Hypothalamus (tissue), 51 donors: ENCODE measurements at regions not wholly inside any gene's neighbourhood (a gene's known extent, or its start where the extent isn't known, plus 50 kb on each side); places are given as distances from the start of the nearest gene placed in this dataset.

Experiments used
- DNase-seq, 51 donors: peaks; one replicate each; lab custom pipeline; 2025; lab: John Stamatoyannopoulos, UW

DNA sequence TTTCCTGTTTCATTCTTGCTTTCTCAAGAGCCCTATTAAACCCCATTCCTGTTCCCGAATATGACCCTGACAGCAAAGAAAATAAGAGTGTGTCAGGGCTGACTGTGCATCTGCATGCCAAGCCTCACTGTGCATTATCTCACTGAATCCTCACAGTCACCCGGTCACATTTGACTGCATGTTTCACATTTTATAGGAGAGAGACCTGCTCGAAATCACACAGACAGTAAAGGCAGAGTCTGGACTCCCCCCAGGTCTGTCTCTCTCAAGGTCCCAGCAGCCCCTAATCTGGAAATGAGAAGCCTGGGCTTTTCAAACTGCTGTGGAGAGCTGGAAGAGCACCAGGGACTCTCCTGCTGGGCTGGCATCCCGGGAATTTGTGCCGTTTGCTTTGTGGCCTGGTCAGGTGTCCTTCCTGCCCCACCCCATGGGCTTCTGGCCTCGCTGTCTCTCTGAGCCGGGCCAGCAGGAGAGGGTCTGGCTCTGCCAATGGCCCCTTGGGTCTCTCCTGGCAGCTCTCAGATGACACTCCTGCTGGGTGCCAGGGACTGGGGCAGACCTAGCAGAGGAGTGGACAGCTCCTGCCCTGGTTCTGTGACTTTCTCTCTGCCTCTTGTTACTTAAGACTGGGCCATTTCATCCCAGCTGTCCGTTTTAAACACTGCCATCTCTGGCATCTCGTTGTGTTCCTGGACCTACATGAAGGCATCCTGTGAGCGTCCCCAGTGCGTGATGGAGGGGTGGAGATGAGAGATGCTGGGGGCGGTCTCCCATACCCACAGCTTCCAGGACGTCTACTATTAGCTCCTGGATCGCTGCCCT is 173.6 kb downstream of the ARHGAP12 start:
- DNase-seq: peak in 3 of 51 donors; percentile 22 to 24 (median 24)

DNA sequence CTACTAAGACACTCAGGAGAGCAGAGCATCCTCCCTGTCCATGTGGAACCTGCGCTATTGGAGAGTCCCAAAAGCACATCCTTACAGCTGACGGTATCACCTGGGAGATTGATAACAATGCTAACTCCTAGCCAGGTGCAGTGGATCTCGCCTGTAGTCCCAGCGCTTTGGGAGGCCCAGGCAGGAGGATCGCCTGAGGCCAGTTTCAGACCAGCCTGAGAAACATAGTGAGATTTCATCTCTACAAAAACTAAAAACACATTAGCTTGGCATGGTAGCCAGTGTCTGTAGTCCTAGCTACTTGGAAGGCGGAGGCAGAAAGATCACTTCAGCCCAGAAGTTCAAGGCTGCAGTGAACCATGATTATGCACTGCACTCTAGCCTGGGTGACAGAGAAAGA is 174.9 kb downstream of the ARHGAP12 start:
- no peak for DNase-seq

DNA sequence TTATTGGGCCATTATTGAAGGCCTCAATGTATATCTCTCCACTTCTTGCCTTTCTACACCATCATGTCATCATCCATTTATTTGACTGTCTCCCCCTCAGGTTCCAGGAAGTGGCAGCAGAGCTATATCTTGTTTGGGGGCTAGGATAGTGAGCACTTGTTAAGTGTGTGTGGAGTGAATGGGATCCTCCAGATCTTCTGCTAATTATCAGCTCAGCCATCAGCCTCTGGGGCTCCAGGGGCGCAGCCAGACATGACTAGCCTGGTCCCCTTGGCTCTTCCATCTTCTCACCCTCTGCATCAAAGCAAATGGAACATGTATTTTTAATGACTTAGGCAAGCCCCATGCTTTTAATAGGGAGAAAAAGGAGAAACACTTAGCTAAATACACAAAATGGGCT is 176.5 kb downstream of the ARHGAP12 start:
- no peak for DNase-seq

DNA sequence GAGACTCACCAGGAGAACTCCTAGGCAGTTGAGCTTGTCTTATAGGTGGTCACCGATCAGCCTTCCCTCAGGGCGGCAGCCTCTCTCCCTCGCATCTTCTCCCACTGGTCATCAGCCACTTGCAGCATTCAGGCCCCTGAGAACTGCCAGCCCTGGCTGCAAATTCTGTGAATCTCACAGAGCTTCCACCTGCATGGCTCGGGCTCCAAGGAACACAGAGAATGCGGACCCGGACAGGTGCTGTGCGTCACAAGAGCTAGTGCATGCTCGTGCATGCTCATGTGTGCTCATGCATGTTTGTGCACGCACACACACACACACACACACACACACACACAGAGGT is 176.9 kb downstream of the ARHGAP12 start:
- DNase-seq: peak in 1 of 51 donors; percentile 41

DNA sequence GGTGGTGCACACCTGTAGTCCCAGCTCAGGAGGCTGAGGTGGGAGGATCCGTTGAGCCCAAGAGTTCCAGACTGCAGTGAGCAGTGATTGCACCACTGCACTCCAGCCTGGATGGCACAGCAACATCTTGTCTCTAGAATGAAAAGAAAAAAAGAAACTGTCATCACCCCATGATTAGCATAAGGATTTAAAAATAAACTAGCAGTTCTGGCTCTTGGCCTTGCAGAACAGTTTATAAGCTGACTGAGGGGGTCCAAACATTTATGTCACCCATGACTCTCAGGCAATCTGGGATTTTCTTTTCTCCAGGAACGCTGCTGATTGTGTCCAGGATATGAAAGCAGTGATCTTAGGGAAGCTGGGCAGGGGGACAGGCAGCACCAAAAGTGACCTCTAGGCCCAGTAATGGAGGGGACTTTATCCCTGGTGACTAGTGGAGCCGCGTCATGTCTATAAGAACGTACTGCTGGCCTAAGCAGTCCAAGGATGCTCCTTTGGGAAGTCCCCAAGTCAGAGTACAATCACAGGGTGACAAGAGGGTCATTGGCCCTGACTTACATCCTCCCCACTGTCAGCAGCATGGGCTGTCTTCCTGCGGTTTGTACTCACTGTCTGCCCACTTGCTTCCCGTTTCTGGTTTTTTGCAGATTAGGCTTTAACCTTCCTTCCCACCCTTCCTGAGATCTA is 177.4 kb downstream of the ARHGAP12 start:
- peak in 8 of 51 donors; percentile 12 to 43 (median 16) for DNase-seq

DNA sequence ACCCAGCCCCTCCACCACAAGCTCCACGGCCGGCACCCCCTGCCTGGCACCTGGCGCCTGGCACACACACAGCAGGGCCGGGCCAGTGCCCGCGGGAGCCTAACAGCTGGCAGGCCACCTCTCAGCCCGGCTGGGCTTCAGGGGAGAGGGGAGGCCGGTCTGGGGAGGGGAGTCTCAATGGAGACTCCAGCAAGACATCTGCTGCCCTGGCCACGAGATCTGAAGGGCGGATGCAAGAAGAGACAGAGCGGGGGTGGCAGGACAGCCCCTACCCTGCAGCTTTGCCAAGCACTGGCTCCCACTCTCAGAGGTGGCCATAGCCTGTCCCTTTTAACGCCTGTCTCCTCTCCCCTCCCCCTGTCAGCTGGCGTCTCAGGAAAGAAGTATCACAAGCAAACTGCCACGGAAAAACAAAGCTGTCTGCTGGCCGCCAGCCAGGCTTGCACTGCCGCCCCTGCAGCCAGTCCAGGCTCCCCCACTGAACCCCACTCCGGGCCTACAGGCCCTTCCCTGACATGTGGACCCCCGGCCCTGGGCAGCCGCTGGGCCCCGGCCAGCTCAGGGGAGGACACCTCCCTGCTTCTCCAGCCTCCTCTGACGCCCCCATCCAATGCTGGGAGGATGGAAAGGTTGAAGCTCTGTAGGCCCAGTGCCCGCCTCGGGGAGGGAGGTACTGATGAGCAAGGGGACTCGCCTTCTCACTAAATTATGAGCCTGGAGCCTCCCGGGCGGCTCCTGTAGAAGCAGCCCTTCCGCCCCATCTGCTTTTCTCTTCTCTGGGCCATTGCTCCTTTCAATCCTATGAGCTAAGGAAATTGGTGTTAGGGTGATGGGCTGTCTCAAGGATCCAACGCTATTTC is 178.4 kb downstream of the ARHGAP12 start:
- DNase-seq: peak in 37 of 51 donors; percentile 21 to 83 (median 54)

DNA sequence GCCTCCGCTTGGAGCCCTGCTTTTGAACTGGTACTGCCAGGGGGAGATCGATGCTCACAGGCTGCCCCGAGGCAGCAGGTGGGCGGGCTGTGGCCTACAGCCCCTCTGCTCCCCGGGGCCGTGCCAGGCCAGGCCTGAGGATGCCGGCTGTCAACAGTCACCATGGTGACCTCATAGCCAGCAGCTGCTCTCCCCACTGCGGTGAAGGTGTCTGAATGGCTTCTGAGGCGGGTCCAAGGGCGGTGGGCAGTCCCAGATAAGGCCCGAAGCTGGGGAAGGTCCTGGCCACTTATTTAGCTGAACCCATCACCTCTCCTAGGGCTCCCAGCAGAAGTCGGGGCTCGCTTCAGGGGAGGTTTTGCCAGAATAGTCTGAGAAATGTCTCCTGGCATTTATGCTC is 179.3 kb downstream of the ARHGAP12 start:
- peak in 11 of 51 donors; percentile 8 to 27 (median 17) for DNase-seq

DNA sequence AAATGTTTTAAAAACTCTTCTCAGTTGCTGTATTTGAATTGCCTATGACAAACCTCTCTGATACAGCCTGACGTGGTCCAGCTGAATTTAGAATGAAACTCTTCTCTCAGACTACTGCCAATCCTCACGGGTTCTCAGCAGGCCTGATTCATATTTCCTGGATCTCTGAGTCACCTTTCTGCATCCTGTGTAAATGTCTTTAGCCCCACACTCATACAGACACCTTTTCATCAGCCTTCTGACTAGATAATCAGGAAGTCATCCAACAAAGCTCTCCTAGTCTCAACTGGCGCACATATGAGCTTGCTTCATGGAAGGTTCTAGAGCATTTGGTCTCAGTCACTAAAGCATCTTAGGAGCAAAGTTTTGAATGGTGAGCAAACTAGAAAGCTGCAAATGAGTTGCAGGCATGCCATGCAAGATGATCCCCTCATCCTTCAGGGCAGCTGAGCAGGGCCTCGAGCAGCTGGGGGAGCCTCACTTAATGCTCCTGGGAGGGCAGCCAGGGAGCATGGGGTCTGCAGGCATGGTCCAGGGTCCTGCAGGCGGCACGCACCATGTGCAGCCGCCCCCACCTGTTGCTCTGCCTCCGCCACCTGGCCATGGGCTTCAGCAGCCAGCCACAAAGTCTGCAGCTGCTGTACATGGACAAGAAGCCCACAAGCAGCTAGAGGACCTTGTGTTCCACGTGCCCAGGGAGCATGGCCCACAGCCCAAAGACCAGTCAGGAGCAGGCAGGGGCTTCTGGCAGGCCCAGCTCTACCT is 182.8 kb downstream of the ARHGAP12 start:
- no peak for DNase-seq

DNA sequence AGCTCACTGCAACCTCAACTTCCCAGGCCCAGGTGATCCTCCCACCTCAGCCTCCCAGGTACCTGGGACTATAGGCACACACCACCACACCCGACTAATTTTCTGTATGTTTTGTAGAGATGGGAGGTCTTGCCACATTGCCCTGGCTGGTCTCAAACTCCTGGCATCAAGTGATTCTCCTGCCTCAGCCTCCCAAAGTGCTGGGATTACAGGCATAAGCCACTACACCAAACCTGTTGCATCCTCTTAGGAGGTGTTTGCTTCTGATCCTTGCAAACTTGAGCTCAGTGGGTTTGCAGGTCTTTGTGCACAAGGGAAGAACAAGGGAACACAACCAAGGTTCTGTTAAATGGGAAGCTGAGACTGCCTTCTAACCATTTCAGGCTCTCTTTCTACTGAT is 184.6 kb downstream of the ARHGAP12 start:
- no peak for DNase-seq

DNA sequence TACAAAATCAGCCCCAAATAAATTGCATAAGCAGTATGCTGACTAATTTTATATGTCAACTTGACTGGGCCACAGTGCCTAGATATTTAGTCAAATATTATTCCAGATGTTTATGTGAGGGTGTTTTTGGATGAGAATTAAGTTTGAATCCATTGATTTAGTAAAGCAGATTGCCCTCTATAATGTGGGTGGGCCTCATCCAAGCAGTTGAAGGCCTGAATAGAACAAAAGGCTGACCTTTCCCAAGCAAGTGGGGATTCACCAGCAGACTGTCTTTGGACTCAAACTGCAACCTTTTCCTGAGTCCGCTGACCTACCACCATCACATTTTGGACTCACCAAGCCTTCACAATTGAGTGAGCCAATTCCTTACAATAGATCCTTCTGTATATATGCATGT is 186.4 kb downstream of the ARHGAP12 start:
- no peak for DNase-seq

DNA sequence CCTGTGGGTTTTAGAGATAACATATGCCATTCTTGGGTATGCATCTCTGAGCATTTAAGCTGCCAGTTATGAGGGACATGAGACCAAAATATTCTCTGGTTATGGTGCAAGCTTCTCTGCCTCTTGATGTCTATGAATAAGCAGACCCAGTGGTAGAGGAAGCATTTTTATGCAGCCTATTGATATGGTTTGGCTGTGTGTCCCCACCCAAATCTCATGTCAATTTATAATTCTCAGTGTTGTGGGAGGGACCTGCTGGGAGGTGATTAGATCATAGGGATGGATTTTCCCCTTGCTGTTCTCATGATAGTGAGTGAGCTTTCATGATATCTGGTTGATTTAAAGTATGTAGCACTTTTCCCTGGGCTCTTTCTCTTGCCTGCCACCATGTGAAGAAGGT is 187.2 kb downstream of the ARHGAP12 start:
- DNase-seq: no peak

DNA sequence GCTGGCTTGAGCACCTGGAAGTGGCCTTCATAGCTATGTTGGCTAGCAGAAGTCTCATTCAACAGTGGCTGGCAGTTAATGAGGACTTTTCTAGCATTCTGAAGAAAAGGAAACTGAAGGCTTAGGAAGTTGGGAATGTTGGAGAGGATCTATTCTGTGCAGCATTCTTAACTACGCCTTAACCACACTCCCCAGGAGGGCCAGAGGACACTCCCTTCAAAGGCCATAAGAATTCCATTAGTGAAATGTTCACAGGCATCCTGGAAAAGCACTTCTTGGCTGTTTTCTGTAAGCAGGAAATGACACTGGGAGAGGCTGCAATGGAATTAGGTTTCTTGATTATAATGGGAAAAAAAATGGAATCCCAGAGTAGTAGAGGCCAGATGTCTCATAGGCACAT is 188.9 kb downstream of the ARHGAP12 start:
- DNase-seq: no peak

DNA sequence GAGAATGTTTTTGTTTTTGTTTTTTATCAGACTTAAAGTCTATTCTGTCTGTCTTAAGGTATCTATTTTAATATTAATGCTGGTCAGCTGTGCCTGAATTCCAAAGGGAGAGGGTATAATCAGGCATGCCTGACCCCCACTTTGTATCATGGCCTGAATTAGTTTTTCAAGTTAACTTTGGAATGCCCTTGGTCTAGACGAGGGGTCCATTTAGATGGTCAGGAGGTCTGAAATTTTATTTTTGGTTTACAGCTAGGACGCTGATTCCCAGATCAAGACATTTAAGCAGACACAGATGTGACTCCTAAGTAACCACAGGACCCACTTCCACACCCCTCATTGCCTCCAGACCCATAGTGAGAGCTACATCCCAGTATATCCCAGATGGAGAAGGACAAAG is 189.5 kb downstream of the ARHGAP12 start:
- no peak for DNase-seq

DNA sequence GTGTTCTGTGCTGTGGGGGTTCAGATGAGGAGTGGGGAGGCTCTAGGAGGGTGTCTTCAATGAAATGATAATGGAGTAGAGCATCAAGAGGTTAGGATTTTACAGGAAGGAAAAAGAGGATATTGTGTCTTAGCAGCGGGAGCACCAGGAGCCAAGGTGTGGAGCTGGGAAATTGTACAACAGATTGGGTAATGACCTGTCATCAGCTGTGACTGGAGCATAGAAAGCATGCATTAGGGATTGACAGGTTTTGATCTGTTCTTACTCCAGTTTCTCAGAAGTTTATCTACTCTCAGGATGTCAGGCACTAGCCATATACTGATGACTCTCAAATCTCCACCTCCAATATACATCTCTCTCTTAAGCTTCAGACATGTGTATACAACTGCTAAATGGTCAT is 196.9 kb downstream of the ARHGAP12 start:
- no peak for DNase-seq

DNA sequence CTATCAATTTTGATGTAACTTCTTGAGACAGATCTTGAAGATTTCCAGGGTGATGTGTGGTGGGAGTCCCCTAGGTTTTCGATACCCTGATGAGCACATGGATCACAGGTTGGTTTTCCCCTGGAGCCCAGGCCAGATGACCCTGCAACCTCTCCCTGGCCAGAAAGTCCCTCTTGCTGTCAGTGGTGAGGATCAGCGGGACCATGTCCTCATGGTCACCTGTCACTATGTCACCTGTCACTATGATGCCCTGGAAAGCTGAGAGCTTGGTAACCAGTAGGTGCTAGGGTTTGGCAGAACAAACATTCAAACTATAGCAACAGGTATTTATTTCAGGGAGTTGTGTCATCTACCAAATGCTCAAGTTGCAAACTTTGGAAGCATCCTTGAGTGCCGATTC is 197.9 kb downstream of the ARHGAP12 start:
- DNase-seq: no peak

DNA sequence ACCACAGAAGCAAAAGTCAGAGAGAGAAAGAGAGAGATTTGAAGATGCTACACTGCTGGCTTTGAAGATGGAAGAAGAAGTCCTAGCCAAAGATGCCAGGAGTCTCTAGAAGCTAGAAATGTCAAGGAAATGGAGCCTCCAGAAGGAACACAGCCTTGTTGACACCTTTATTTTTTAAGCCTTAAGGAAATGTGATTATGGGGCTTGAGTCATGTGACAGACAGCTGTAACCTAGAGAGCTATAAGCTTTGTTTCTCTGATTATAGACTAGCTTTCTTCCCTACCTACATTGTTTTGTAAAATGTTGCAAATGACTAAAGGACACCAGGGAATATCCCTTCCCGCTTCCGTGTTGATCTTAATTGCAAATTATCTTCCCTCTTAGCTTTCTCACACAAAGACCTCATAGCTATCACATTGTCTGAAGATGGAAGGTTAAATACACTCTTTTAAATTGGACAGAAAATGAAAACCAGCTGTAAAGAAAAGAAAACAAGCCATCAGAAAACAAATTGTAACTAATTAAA is 199.9 kb downstream of the ARHGAP12 start:
- no peak for DNase-seq

DNA sequence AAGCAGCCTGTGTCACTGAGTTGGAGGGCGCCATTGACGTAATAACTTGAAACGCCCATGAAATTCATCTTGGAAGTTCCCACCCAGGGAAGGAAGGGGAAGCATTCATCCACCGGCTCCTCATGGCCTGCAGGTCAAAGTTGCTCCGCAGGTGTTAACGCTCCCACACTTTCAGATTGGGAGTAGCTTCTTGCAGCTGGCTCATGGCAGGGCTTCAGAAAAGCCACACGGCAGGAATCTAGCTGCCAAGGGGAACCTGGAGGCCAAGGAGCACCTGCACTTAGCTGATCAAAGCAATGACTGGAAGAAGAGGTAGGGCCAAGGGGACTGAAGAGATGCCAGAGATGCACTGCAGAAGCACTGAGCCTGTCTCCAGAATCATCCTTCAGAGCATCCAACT is 203.2 kb downstream of the ARHGAP12 start:
- no peak for DNase-seq

DNA sequence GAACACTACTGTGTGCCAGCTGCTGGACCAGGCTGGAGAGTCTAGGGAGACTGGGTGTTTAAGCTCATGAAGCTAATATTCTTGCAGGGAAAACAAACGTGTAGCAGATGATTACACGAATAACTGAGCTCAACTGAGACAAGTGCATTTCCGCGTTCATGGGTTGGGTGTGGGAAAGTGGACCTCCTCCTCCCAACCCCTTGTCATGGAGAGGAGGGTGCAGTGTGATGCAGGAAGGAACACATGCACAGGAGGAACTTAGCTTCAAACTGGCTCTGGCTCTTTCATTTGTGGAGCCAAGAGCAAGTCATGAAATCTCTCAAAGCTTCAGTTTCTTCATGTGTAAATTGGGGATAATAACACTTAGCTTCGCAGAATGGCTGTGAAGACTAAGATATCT is 204.3 kb downstream of the ARHGAP12 start:
- peak in 1 of 51 donors; percentile 6 for DNase-seq

DNA sequence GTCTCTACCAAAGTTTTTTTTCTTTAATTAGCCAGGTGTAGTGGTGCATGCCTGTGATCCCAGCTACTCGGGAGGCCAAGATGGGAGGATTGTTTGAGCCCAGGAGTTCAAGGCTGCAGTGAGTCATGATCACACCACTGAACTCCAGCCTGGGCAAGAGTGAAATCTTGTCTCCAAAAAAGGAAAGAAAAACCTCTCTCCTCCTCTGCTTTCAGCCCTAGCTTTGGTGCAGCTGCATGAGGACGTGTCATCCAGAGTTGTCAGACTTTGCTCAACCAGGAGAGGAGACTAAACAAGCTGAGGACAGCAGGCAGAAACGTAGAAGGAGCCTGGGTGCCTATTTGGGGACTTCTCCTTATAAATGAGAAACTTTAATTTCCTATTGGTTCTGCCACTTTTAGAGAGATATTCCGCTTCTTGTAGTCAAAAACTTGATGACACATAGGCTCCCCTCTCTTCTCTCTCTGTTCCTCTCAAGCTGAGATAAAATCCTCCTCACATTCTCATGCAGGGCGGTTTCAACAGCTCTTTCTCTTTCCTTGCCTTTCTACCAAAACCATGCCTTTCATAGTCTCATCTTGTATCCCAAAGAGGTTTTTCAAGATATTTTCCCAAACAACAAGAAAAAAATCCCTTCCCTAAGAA is 205.4 kb downstream of the ARHGAP12 start:
- no peak for DNase-seq

DNA sequence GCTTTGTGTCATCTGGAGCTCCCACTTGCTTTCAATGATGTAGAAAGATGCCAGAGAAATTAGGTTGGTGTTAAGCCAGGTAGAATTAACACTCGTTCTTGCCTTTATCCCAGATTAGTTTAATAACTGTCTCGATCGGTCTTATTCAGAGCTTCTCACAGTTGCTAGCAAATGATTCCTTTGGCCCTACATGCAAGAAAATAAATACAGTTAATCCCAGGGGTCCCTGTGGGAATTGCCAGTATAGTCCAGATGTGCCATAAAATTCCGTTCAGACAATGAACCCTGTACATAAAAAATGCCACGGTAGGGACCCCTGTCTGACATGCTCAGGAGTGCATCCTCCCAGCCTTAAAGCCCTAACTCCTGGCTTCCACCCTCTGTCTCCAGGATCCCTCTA is 207.5 kb downstream of the ARHGAP12 start:
- DNase-seq: no peak
